ENCODE measurements at regions not wholly inside any gene's neighbourhood (a gene's known extent, or its start where the extent isn't known, plus 50 kb on each side); places are given as distances from the start of the nearest gene placed in this dataset.
"Not testable (repeated sequence)": the region's sequence is repeated elsewhere in the genome, so short reads cannot be mapped to it uniquely, and the experiment has no call there.

GRCh38 chr3:56926947-56927282 lies 125.2 kb upstream of the ARHGEF3 start:
- Histone ChIP-seq H3K27me3 (no peaks in the 10 kb centered on the region), H3K9me3 (no peaks in the 10 kb centered on the region), H3K4me3 (no peak overlapping the region), H3K4me1 (peaks cover 0 to 17% (median 4%) of the 10 kb centered on the region in 3 donors), H3K27ac (peak overlapping the region in 1 of 4 donors; percentile 2), H3K36me3 (no peaks in the 10 kb centered on the region)
- 86 to 89% methylated on average over 2 of the region's 2 CpGs for WGBS, 2 donors
- no peak for DNase-seq
- intact Hi-C loops (cut with DNase I), result no loop called here
- TF ChIP-seq, protein P1, sequence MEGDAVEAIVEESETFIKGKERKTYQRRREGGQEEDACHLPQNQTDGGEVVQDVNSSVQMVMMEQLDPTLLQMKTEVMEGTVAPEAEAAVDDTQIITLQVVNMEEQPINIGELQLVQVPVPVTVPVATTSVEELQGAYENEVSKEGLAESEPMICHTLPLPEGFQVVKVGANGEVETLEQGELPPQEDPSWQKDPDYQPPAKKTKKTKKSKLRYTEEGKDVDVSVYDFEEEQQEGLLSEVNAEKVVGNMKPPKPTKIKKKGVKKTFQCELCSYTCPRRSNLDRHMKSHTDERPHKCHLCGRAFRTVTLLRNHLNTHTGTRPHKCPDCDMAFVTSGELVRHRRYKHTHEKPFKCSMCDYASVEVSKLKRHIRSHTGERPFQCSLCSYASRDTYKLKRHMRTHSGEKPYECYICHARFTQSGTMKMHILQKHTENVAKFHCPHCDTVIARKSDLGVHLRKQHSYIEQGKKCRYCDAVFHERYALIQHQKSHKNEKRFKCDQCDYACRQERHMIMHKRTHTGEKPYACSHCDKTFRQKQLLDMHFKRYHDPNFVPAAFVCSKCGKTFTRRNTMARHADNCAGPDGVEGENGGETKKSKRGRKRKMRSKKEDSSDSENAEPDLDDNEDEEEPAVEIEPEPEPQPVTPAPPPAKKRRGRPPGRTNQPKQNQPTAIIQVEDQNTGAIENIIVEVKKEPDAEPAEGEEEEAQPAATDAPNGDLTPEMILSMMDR (IDR thresholded peaks at IDR 0.05), result no peak
- no peak for ATAC-seq
- no peak for FAIRE-seq

GRCh38 chr3:56926243-56926946 lies 124.6 kb upstream of the ARHGEF3 start:
- FAIRE-seq (no peak), DNase-seq (no peak), ATAC-seq (peak in 2 of 4 donors; percentile 19 to 32)
- H3K27me3 ChIP-seq, result no peaks in the 10 kb centered on the region
- TF ChIP-seq, protein P1 (IDR thresholded peaks at IDR 0.05), result no peak
- intact Hi-C loops (cut with DNase I), result no loop called here
- 66 to 69% methylated on average over 3 of the region's 3 CpGs for WGBS, 2 donors
- no peaks in the 10 kb centered on the region for H3K36me3 ChIP-seq
- H3K4me1 ChIP-seq, result peaks cover 0 to 17% (median 4%) of the 10 kb centered on the region in 3 donors
- no peaks in the 10 kb centered on the region for H3K9me3 ChIP-seq
- peak overlapping the region in 1 of 4 donors; percentile 2 for H3K27ac ChIP-seq
- no peak overlapping the region for H3K4me3 ChIP-seq

DNA sequence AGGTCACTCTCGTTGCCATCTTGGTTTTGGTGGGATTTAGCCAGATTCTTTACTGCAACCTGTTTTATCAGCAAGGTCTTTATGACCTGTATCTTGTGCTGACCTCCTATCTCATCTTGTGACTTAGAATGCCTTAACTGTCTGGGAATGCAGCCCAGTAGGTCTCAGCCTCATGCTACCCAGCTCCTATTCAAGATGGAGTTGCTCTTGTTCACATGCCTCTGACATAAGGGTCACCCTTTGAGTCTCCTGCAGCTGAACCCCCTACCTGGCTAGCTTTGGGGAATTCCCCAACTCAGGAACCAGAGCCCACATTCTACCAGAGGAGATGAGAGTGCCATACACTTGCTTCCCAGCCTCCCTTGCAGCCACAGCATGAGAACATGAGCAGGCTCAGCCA lies 123.0 kb upstream of the ARHGEF3 start:
- H3K36me3 ChIP-seq; DNase-seq; FAIRE-seq; intact Hi-C loops (cut with DNase I); H3K4me3 ChIP-seq; H3K27me3 ChIP-seq; ATAC-seq; H3K9me3 ChIP-seq: not testable (repeated sequence)
- WGBS, 2 donors, result 98 to 100% methylated on average over 1 of the region's 1 CpG
- Histone ChIP-seq H3K4me1 (peaks cover 0 to 17% (median 4%) of the 10 kb centered on the region in 3 donors), H3K27ac (peak overlapping the region in 1 of 4 donors; percentile 45)

- peak in 3 of 6 donors; percentile 13 to 24 (median 16) for DNase-seq
- ATAC-seq, result peak; percentile 78 to 87 (median 86)
- WGBS, 2 donors, result 12% methylated on average over 3 of the region's 3 CpGs
- no peaks in the 10 kb centered on the region for H3K9me3 ChIP-seq
- no peak for FAIRE-seq
- intact Hi-C loops (cut with DNase I), result no loop called here
- TF ChIP-seq, protein P1 (IDR thresholded peaks at IDR 0.05), result no peak
- H3K27me3 ChIP-seq, result no peaks in the 10 kb centered on the region
- H3K4me3 ChIP-seq, result no peak overlapping the region
- peaks cover 0 to 17% (median 4%) of the 10 kb centered on the region in 3 donors for H3K4me1 ChIP-seq
- H3K36me3 ChIP-seq, result no peaks in the 10 kb centered on the region
- peak overlapping the region in 2 of 4 donors; percentile 45 to 65 for H3K27ac ChIP-seq
These were observed 121.9 kb upstream of the ARHGEF3 start for GRCh38 chr3:56923526-56924224.

GRCh38 chr3:56921573-56922453 lies 120.1 kb upstream of the ARHGEF3 start:
- WGBS, 2 donors, result 66 to 67% methylated on average over 7 of the region's 7 CpGs
- H3K4me3 ChIP-seq, result no peak overlapping the region

More at GRCh38 chr3:56921573-56922453, 120.1 kb upstream of the ARHGEF3 start:
- H3K27ac ChIP-seq, result no peak overlapping the region
- ATAC-seq (no peak), FAIRE-seq (no peak), DNase-seq (no peak)
- intact Hi-C loops (cut with DNase I), result no loop called here
- no peaks in the 10 kb centered on the region for H3K27me3 ChIP-seq
- no peaks in the 10 kb centered on the region for H3K36me3 ChIP-seq
- H3K4me1 ChIP-seq, result peaks cover 0 to 17% (median 4%) of the 10 kb centered on the region in 3 donors
- TF ChIP-seq, protein P1 (IDR thresholded peaks at IDR 0.05), result no peak
- H3K9me3 ChIP-seq, result no peaks in the 10 kb centered on the region
